ENCODE measurements at regions not wholly inside any gene's neighbourhood (a gene's known extent, or its start where the extent isn't known, plus 50 kb on each side); places are given as distances from the start of the nearest gene placed in this dataset.

- Histone ChIP-seq H3K36me3 (ENCODE audit: insufficient read depth, low read length) (no peaks in the 10 kb centered on the region), H3K27ac (ENCODE audit: low read depth, low read length) (no peak overlapping the region), H3K9ac (ENCODE audit: low read length) (no peak overlapping the region), H3K4me3 (ENCODE audit: low read depth in 1 of 2, low read length in 2 of 2) (no peak overlapping the region), H3K4me1 (ENCODE audit: insufficient read depth, low read length) (no peaks in the 10 kb centered on the region), H3K27me3 (ENCODE audit: control insufficient read depth in 1 of 2, insufficient read depth in 2 of 2, low read length in 2 of 2) (no peaks in the 10 kb centered on the region), H3K9me3 (ENCODE audit: low read length) (no peaks in the 10 kb centered on the region)
Measured at GRCh38 chr6:54440549-54440948, 132.3 kb downstream of the TINAG start.

DNA sequence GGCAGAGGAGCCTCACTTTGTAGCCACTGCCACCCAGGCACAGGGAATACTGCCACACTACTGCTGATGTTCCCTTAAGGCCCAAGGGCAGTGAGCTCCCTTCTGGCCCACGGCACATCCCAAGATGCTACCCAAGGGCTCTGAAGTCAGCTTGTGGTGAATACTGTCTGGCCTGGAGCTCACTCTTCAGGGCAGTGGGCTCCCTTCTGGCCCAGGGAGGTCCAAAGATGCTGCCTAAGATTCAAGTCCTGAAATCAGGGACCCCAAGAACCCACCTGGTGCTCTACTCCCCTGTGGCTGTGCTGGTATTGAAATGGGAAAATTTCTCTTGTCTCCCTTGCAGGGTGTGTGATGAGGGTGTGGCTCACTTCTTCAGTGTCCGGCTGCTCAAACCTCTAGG lies 132.8 kb downstream of the TINAG start:
- H3K9ac ChIP-seq (ENCODE audit: low read length) = no peak overlapping the region
- no peaks in the 10 kb centered on the region for H3K36me3 ChIP-seq (ENCODE audit: insufficient read depth, low read length)
- no peak overlapping the region for H3K4me3 ChIP-seq (ENCODE audit: low read depth in 1 of 2, low read length in 2 of 2)
- H3K27ac ChIP-seq (ENCODE audit: low read depth, low read length) = no peak overlapping the region
- no peaks in the 10 kb centered on the region for H3K27me3 ChIP-seq (ENCODE audit: control insufficient read depth in 1 of 2, insufficient read depth in 2 of 2, low read length in 2 of 2)
- no peaks in the 10 kb centered on the region for H3K9me3 ChIP-seq (ENCODE audit: low read length)
- no peaks in the 10 kb centered on the region for H3K4me1 ChIP-seq (ENCODE audit: insufficient read depth, low read length)

DNA sequence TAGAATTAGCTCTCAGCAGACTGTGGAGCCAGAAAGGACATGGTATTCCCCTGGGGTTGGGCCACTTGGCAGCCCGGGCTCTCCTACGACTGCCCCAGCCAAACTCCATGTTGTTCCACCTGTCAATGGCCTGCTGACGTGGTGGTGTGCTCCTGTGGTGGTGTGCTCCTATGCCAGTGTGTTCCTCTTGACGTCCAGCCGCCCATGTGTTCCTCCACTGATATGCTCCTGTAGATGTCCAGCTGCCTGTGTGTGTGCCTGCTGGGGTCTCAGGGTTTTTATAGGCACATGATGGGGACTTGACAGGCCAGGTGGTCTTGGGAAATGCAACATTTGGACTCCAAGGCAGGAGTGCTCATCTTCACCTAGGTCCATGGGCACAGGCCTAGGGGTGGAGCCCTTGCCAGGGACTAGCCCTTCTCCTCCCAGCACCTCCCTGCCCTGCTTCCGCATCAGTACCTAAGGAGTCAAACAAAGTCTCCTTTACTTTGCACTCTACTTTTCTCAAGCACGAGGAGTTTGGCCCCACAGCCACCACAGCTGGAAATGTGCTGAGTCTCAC lies 133.5 kb downstream of the TINAG start:
- no peaks in the 10 kb centered on the region for H3K27me3 ChIP-seq (ENCODE audit: control insufficient read depth in 1 of 2, insufficient read depth in 2 of 2, low read length in 2 of 2)
- H3K36me3 ChIP-seq (ENCODE audit: insufficient read depth, low read length) = no peaks in the 10 kb centered on the region
- no peak overlapping the region for H3K9ac ChIP-seq (ENCODE audit: low read length)
- H3K9me3 ChIP-seq (ENCODE audit: low read length) = no peaks in the 10 kb centered on the region
- H3K27ac ChIP-seq (ENCODE audit: low read depth, low read length) = no peak overlapping the region
- H3K4me1 ChIP-seq (ENCODE audit: insufficient read depth, low read length) = no peaks in the 10 kb centered on the region
- H3K4me3 ChIP-seq (ENCODE audit: low read depth in 1 of 2, low read length in 2 of 2) = no peak overlapping the region

DNA sequence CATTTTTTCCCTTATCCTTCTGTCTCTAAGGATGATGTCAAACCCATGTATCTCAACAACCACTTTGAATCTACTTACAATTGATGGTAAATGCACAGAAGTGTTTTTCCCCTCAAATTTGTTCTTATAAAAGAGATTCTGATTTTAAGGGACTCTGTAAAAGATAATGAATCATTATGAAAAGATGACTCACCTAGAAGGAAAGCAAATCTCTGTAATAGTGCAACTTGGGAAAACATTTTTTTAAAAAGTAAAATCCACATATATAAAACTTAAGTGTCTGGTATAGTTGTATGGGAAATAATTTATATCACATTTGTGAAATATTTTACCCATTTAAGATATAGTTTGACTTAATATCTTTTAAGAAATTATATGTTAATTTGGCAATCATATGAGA lies 137.0 kb downstream of the TINAG start:
- Histone ChIP-seq H3K9me3 (ENCODE audit: low read length) (no peaks in the 10 kb centered on the region), H3K9ac (ENCODE audit: low read length) (no peak overlapping the region), H3K36me3 (ENCODE audit: insufficient read depth, low read length) (no peaks in the 10 kb centered on the region), H3K27ac (ENCODE audit: low read depth, low read length) (no peak overlapping the region), H3K4me1 (ENCODE audit: insufficient read depth, low read length) (no peaks in the 10 kb centered on the region), H3K4me3 (ENCODE audit: low read depth in 1 of 2, low read length in 2 of 2) (no peak overlapping the region), H3K27me3 (ENCODE audit: control insufficient read depth in 1 of 2, insufficient read depth in 2 of 2, low read length in 2 of 2) (no peaks in the 10 kb centered on the region)

- no peak overlapping the region for H3K4me3 ChIP-seq (ENCODE audit: low read depth in 1 of 2, low read length in 2 of 2)
- no peaks in the 10 kb centered on the region for H3K4me1 ChIP-seq (ENCODE audit: insufficient read depth, low read length)
- H3K36me3 ChIP-seq (ENCODE audit: insufficient read depth, low read length) = no peaks in the 10 kb centered on the region
- no peak overlapping the region for H3K27ac ChIP-seq (ENCODE audit: low read depth, low read length)
- H3K9ac ChIP-seq (ENCODE audit: low read length) = no peak overlapping the region
- no peaks in the 10 kb centered on the region for H3K27me3 ChIP-seq (ENCODE audit: control insufficient read depth in 1 of 2, insufficient read depth in 2 of 2, low read length in 2 of 2)
- no peaks in the 10 kb centered on the region for H3K9me3 ChIP-seq (ENCODE audit: low read length)
Measured at GRCh38 chr6:54448617-54449016, 140.4 kb downstream of the TINAG start.

- H3K27ac ChIP-seq (ENCODE audit: low read depth, low read length) = no peak overlapping the region
- no peaks in the 10 kb centered on the region for H3K9me3 ChIP-seq (ENCODE audit: low read length)
- no peak overlapping the region for H3K9ac ChIP-seq (ENCODE audit: low read length)
- no peaks in the 10 kb centered on the region for H3K27me3 ChIP-seq (ENCODE audit: control insufficient read depth in 1 of 2, insufficient read depth in 2 of 2, low read length in 2 of 2)
- H3K4me1 ChIP-seq (ENCODE audit: insufficient read depth, low read length) = no peaks in the 10 kb centered on the region
- H3K36me3 ChIP-seq (ENCODE audit: insufficient read depth, low read length) = no peaks in the 10 kb centered on the region
- no peak overlapping the region for H3K4me3 ChIP-seq (ENCODE audit: low read depth in 1 of 2, low read length in 2 of 2)
Measured at GRCh38 chr6:54451516-54451915, 143.3 kb downstream of the TINAG start.

GRCh38 chr6:54463354-54464024 lies 155.2 kb downstream of the TINAG start:
- Histone ChIP-seq H3K36me3 (ENCODE audit: insufficient read depth, low read length) (no peaks in the 10 kb centered on the region), H3K27me3 (ENCODE audit: control insufficient read depth in 1 of 2, insufficient read depth in 2 of 2, low read length in 2 of 2) (no peaks in the 10 kb centered on the region), H3K27ac (ENCODE audit: low read depth, low read length) (no peak overlapping the region), H3K9me3 (ENCODE audit: low read length) (no peaks in the 10 kb centered on the region), H3K9ac (ENCODE audit: low read length) (no peak overlapping the region), H3K4me1 (ENCODE audit: insufficient read depth, low read length) (no peaks in the 10 kb centered on the region), H3K4me3 (ENCODE audit: low read depth in 1 of 2, low read length in 2 of 2) (no peak overlapping the region)

DNA sequence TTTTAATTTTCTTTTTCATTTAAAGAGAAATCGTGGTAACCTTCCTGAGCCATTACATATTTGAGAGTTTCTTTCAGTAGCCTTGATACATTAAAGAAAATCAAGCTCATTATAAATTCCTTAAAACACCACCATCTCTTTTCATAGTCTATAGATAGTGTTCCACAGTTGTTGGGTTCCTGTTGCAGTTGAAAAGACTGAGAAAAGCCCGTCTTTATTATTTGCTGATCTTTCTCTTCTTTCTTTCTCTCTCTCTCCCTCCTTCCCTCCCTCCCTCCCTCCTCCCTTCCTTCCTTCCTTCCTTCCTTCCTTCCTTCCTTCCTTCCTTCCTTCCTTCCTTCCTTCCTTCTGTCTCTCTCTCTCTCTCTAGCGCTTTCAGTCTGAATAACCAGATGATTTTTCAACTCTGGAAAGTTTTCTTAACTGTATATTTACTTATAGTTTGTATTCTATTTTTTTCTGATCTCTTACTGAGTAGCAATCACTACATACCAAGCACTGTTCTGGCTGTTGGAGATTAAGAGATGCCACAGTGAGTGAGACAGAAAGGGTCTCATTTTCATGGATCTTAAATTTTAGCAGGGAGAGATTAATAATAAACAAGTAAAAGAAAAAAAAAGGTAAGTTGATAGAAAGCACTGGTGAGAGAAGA lies 157.5 kb downstream of the TINAG start:
- no peaks in the 10 kb centered on the region for H3K4me1 ChIP-seq (ENCODE audit: insufficient read depth, low read length)
- no peak overlapping the region for H3K4me3 ChIP-seq (ENCODE audit: low read depth in 1 of 2, low read length in 2 of 2)
- H3K9ac ChIP-seq (ENCODE audit: low read length) = no peak overlapping the region
- no peak overlapping the region for H3K27ac ChIP-seq (ENCODE audit: low read depth, low read length)
- no peaks in the 10 kb centered on the region for H3K27me3 ChIP-seq (ENCODE audit: control insufficient read depth in 1 of 2, insufficient read depth in 2 of 2, low read length in 2 of 2)
- no peaks in the 10 kb centered on the region for H3K36me3 ChIP-seq (ENCODE audit: insufficient read depth, low read length)
- no peaks in the 10 kb centered on the region for H3K9me3 ChIP-seq (ENCODE audit: low read length)

DNA sequence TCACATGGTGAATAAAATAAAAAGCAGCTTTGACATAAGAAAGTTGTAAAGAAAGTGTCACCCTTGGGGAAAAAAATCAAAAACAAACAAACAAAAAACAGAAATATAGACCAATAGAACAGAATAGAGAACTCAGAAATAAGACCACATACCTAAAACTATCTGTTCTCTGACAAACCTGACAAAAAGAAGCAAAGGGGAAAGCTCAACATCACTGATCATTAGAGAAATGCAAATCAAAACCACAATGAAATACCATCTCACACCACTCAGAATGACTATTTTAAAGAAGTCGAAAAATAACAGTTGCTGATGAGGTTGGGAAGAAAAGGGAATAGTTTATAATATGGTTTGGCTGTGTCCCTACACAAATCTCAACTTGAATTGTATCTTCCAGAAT lies 159.1 kb downstream of the TINAG start:
- H3K9me3 ChIP-seq (ENCODE audit: low read length) = no peaks in the 10 kb centered on the region
- no peak overlapping the region for H3K27ac ChIP-seq (ENCODE audit: low read depth, low read length)
- no peak overlapping the region for H3K9ac ChIP-seq (ENCODE audit: low read length)
- no peaks in the 10 kb centered on the region for H3K27me3 ChIP-seq (ENCODE audit: control insufficient read depth in 1 of 2, insufficient read depth in 2 of 2, low read length in 2 of 2)
- H3K4me3 ChIP-seq (ENCODE audit: low read depth in 1 of 2, low read length in 2 of 2) = no peak overlapping the region
- H3K36me3 ChIP-seq (ENCODE audit: insufficient read depth, low read length) = no peaks in the 10 kb centered on the region
- no peaks in the 10 kb centered on the region for H3K4me1 ChIP-seq (ENCODE audit: insufficient read depth, low read length)

DNA sequence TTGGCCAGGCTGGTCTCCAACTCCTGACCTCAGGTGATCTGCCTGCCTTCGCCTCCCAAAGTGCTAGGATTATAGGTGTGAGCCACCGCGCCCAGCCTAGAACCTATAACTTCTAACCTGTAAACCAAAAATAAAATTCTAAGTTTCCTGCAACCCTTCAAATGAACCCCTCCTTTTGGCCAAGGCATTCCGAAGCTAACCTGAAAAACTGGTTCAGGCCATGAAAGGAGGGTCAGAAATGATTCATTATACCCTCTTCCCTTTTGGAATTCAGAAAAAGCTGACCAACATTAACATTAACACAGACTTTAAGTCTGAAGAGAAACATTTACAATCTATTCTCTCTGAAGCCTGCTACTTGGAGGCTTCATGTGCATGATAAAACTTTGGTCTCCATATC lies 165.1 kb downstream of the TINAG start:
- H3K36me3 ChIP-seq (ENCODE audit: insufficient read depth, low read length) = no peaks in the 10 kb centered on the region
- H3K27ac ChIP-seq (ENCODE audit: low read depth, low read length) = no peak overlapping the region
- no peaks in the 10 kb centered on the region for H3K9me3 ChIP-seq (ENCODE audit: low read length)
- H3K4me3 ChIP-seq (ENCODE audit: low read depth in 1 of 2, low read length in 2 of 2) = no peak overlapping the region
- H3K9ac ChIP-seq (ENCODE audit: low read length) = no peak overlapping the region
- peaks cover 5% of the 10 kb centered on the region for H3K4me1 ChIP-seq (ENCODE audit: insufficient read depth, low read length)
- H3K27me3 ChIP-seq (ENCODE audit: control insufficient read depth in 1 of 2, insufficient read depth in 2 of 2, low read length in 2 of 2) = no peaks in the 10 kb centered on the region

GRCh38 chr6:54474898-54475297 lies 166.7 kb downstream of the TINAG start:
- H3K27ac ChIP-seq (ENCODE audit: low read depth, low read length) = no peak overlapping the region
- peaks cover 5% of the 10 kb centered on the region for H3K4me1 ChIP-seq (ENCODE audit: insufficient read depth, low read length)

GRCh38 chr6:54481091-54481490 lies 172.8 kb downstream of the TINAG start:
- Histone ChIP-seq H3K9me3 (ENCODE audit: low read length) (no peaks in the 10 kb centered on the region), H3K27ac (ENCODE audit: low read depth, low read length) (no peak overlapping the region), H3K27me3 (ENCODE audit: control insufficient read depth in 1 of 2, insufficient read depth in 2 of 2, low read length in 2 of 2) (no peaks in the 10 kb centered on the region), H3K36me3 (ENCODE audit: insufficient read depth, low read length) (no peaks in the 10 kb centered on the region), H3K4me1 (ENCODE audit: insufficient read depth, low read length) (no peaks in the 10 kb centered on the region), H3K9ac (ENCODE audit: low read length) (no peak overlapping the region), H3K4me3 (ENCODE audit: low read depth in 1 of 2, low read length in 2 of 2) (no peak overlapping the region)

More at GRCh38 chr6:54474898-54475297, 166.7 kb downstream of the TINAG start:
- Histone ChIP-seq H3K9me3 (ENCODE audit: low read length) (no peaks in the 10 kb centered on the region), H3K9ac (ENCODE audit: low read length) (no peak overlapping the region), H3K36me3 (ENCODE audit: insufficient read depth, low read length) (no peaks in the 10 kb centered on the region), H3K4me3 (ENCODE audit: low read depth in 1 of 2, low read length in 2 of 2) (no peak overlapping the region), H3K27me3 (ENCODE audit: control insufficient read depth in 1 of 2, insufficient read depth in 2 of 2, low read length in 2 of 2) (no peaks in the 10 kb centered on the region)

Measured in muscle layer of colon (tissue), 2 donors.